ENCODE measurements at regions not wholly inside any gene's neighbourhood (a gene's known extent, or its start where the extent isn't known, plus 50 kb on each side); places are given as distances from the start of the nearest gene placed in this dataset.

GRCh38 chr5:39808656-39809055 is 383.9 kb upstream of the DAB2 start:
- no peak overlapping the region for H3K4me3 ChIP-seq (ENCODE audit: control insufficient read depth in 1 of 2, extremely low read depth in 1 of 2, low read length in 1 of 2)
- no peaks in the 10 kb centered on the region for H3K9me3 ChIP-seq
- H3K4me1 ChIP-seq (ENCODE audit: control insufficient read depth in 1 of 2, extremely low read depth in 1 of 2, insufficient read depth in 2 of 2, low read length in 2 of 2) = no peaks in the 10 kb centered on the region
- no peaks in the 10 kb centered on the region for H3K27me3 ChIP-seq (replicated peaks in 1 of 2; ENCODE audit: control insufficient read depth in 2 of 2, extremely low read depth in 1 of 2, insufficient read depth in 2 of 2, low read length in 1 of 2)
- no peak overlapping the region for H3K27ac ChIP-seq (ENCODE audit: low read length)
- DNase-seq (no peak), ATAC-seq (replicated peaks in 1 of 4) (no peak)
- CTCF ChIA-PET = no interaction called here
- Mint-ChIP-seq H3K27me3 (peaks cover 6 to 8% of the 10 kb centered on the region in 2 donors), H3K27ac (no peak overlapping the region), H3K36me3 (no peaks in the 10 kb centered on the region), H3K4me1 (no peaks in the 10 kb centered on the region), H3K9me3 (no peaks in the 10 kb centered on the region), H3K4me3 (no peak overlapping the region)
- WGBS (ENCODE audit: insufficient coverage) = 82% methylated on average over 3 of the region's 6 CpGs
- POLR2A ChIA-PET = no interaction called here
- H3K36me3 ChIP-seq (ENCODE audit: control insufficient read depth in 2 of 2, extremely low read depth in 1 of 2, insufficient read depth in 1 of 2, low read length in 1 of 2) = no peaks in the 10 kb centered on the region

GRCh38 chr5:39801306-39801705 is 376.5 kb upstream of the DAB2 start:
- H3K4me3 ChIP-seq (ENCODE audit: control insufficient read depth in 1 of 2, extremely low read depth in 1 of 2, low read length in 1 of 2) = no peak overlapping the region
- ChIA-PET POLR2A (no interaction called here), CTCF (no interaction called here)
- WGBS (ENCODE audit: insufficient coverage) = no CpG with 5 or more reads among the region's 1 CpG
- Mint-ChIP-seq H3K27me3 (no peaks in the 10 kb centered on the region), H3K4me3 (no peak overlapping the region), H3K9me3 (no peaks in the 10 kb centered on the region), H3K36me3 (no peaks in the 10 kb centered on the region), H3K4me1 (no peaks in the 10 kb centered on the region), H3K27ac (no peak overlapping the region)
- no peak overlapping the region for H3K27ac ChIP-seq (ENCODE audit: low read length)
- no peaks in the 10 kb centered on the region for H3K27me3 ChIP-seq (replicated peaks in 1 of 2; ENCODE audit: control insufficient read depth in 2 of 2, extremely low read depth in 1 of 2, insufficient read depth in 2 of 2, low read length in 1 of 2)
- H3K36me3 ChIP-seq (ENCODE audit: control insufficient read depth in 2 of 2, extremely low read depth in 1 of 2, insufficient read depth in 1 of 2, low read length in 1 of 2) = no peaks in the 10 kb centered on the region
- DNase-seq (no peak), ATAC-seq (replicated peaks in 1 of 4) (no peak)
- no peaks in the 10 kb centered on the region for H3K9me3 ChIP-seq
- no peaks in the 10 kb centered on the region for H3K4me1 ChIP-seq (ENCODE audit: control insufficient read depth in 1 of 2, extremely low read depth in 1 of 2, insufficient read depth in 2 of 2, low read length in 2 of 2)

GRCh38 chr5:39800042-39800601 is 375.3 kb upstream of the DAB2 start:
- ATAC-seq (replicated peaks in 1 of 4) (no peak), DNase-seq (no peak)
- Mint-ChIP-seq H3K27ac (no peak overlapping the region), H3K36me3 (no peaks in the 10 kb centered on the region), H3K4me1 (no peaks in the 10 kb centered on the region), H3K9me3 (no peaks in the 10 kb centered on the region), H3K4me3 (no peak overlapping the region), H3K27me3 (peaks cover 0 to 4% of the 10 kb centered on the region in 2 donors)
- no peaks in the 10 kb centered on the region for H3K36me3 ChIP-seq (ENCODE audit: control insufficient read depth in 2 of 2, extremely low read depth in 1 of 2, insufficient read depth in 1 of 2, low read length in 1 of 2)
- 40% methylated on average over 1 of the region's 3 CpGs for WGBS (ENCODE audit: insufficient coverage)
- H3K27me3 ChIP-seq (replicated peaks in 1 of 2; ENCODE audit: control insufficient read depth in 2 of 2, extremely low read depth in 1 of 2, insufficient read depth in 2 of 2, low read length in 1 of 2) = no peaks in the 10 kb centered on the region
- H3K27ac ChIP-seq (ENCODE audit: low read length) = no peak overlapping the region
- no peak overlapping the region for H3K4me3 ChIP-seq (ENCODE audit: control insufficient read depth in 1 of 2, extremely low read depth in 1 of 2, low read length in 1 of 2)
- H3K4me1 ChIP-seq (ENCODE audit: control insufficient read depth in 1 of 2, extremely low read depth in 1 of 2, insufficient read depth in 2 of 2, low read length in 2 of 2) = no peaks in the 10 kb centered on the region
- POLR2A ChIA-PET = interaction anchor here in 1 of 2 donors (0.5 kb wide), 1 partner anchor 609 kb away, joined by 3 read pairs; no protein-coding TSS in a partner anchor
- H3K9me3 ChIP-seq = no peaks in the 10 kb centered on the region
- CTCF ChIA-PET = no interaction called here

- no peaks in the 10 kb centered on the region for H3K27me3 ChIP-seq (replicated peaks in 1 of 2; ENCODE audit: control insufficient read depth in 2 of 2, extremely low read depth in 1 of 2, insufficient read depth in 2 of 2, low read length in 1 of 2)
- H3K9me3 ChIP-seq = no peaks in the 10 kb centered on the region
- POLR2A ChIA-PET = no interaction called here
- CTCF ChIA-PET = interaction anchor here in 1 of 2 donors (0.6 kb wide), 1 partner anchor 221 kb away, joined by 3 read pairs; no protein-coding TSS in a partner anchor
- no peak for ATAC-seq (replicated peaks in 1 of 4)
- Mint-ChIP-seq H3K27me3 (peaks cover 0 to 11% of the 10 kb centered on the region in 2 donors), H3K4me1 (no peaks in the 10 kb centered on the region), H3K9me3 (no peaks in the 10 kb centered on the region), H3K36me3 (no peaks in the 10 kb centered on the region), H3K4me3 (no peak overlapping the region), H3K27ac (no peak overlapping the region)
- DNase-seq = no peak
- no peak overlapping the region for H3K4me3 ChIP-seq (ENCODE audit: control insufficient read depth in 1 of 2, extremely low read depth in 1 of 2, low read length in 1 of 2)
- H3K36me3 ChIP-seq (ENCODE audit: control insufficient read depth in 2 of 2, extremely low read depth in 1 of 2, insufficient read depth in 1 of 2, low read length in 1 of 2) = no peaks in the 10 kb centered on the region
- no peaks in the 10 kb centered on the region for H3K4me1 ChIP-seq (ENCODE audit: control insufficient read depth in 1 of 2, extremely low read depth in 1 of 2, insufficient read depth in 2 of 2, low read length in 2 of 2)
- WGBS (ENCODE audit: insufficient coverage) = no CpG with 5 or more reads among the region's 2 CpGs
- H3K27ac ChIP-seq (ENCODE audit: low read length) = no peak overlapping the region
Observed at GRCh38 chr5:39799242-39799641, 374.5 kb upstream of the DAB2 start.

GRCh38 chr5:39794513-39795210 is 369.9 kb upstream of the DAB2 start:
- ATAC-seq (replicated peaks in 1 of 4) (no peak), DNase-seq (no peak)
- H3K27ac ChIP-seq (ENCODE audit: low read length) = no peak overlapping the region
- H3K4me3 ChIP-seq (ENCODE audit: control insufficient read depth in 1 of 2, extremely low read depth in 1 of 2, low read length in 1 of 2) = no peak overlapping the region
- Mint-ChIP-seq H3K4me1 (no peaks in the 10 kb centered on the region), H3K4me3 (no peak overlapping the region), H3K36me3 (no peaks in the 10 kb centered on the region), H3K27ac (no peak overlapping the region), H3K27me3 (peaks cover 0 to 11% of the 10 kb centered on the region in 2 donors), H3K9me3 (peaks cover 0 to 5% (median 0%) of the 10 kb centered on the region in 3 donors)
- H3K4me1 ChIP-seq (ENCODE audit: control insufficient read depth in 1 of 2, extremely low read depth in 1 of 2, insufficient read depth in 2 of 2, low read length in 2 of 2) = no peaks in the 10 kb centered on the region
- no peaks in the 10 kb centered on the region for H3K27me3 ChIP-seq (replicated peaks in 1 of 2; ENCODE audit: control insufficient read depth in 2 of 2, extremely low read depth in 1 of 2, insufficient read depth in 2 of 2, low read length in 1 of 2)
- no peaks in the 10 kb centered on the region for H3K36me3 ChIP-seq (ENCODE audit: control insufficient read depth in 2 of 2, extremely low read depth in 1 of 2, insufficient read depth in 1 of 2, low read length in 1 of 2)
- POLR2A ChIA-PET = no interaction called here
- CTCF ChIA-PET = no interaction called here
- 80% methylated on average over 1 of the region's 5 CpGs for WGBS (ENCODE audit: insufficient coverage)
- no peaks in the 10 kb centered on the region for H3K9me3 ChIP-seq

GRCh38 chr5:39785410-39785809 is 360.6 kb upstream of the DAB2 start:
- no peaks in the 10 kb centered on the region for H3K9me3 ChIP-seq
- POLR2A ChIA-PET = no interaction called here
- CTCF ChIA-PET = no interaction called here
- Mint-ChIP-seq H3K4me3 (no peak overlapping the region), H3K27me3 (peaks cover 0 to 5% of the 10 kb centered on the region in 2 donors), H3K36me3 (no peaks in the 10 kb centered on the region), H3K9me3 (peaks cover 0 to 7% (median 7%) of the 10 kb centered on the region in 3 donors), H3K27ac (no peak overlapping the region), H3K4me1 (no peaks in the 10 kb centered on the region)
- H3K36me3 ChIP-seq (ENCODE audit: control insufficient read depth in 2 of 2, extremely low read depth in 1 of 2, insufficient read depth in 1 of 2, low read length in 1 of 2) = no peaks in the 10 kb centered on the region
- no peaks in the 10 kb centered on the region for H3K4me1 ChIP-seq (ENCODE audit: control insufficient read depth in 1 of 2, extremely low read depth in 1 of 2, insufficient read depth in 2 of 2, low read length in 2 of 2)
- DNase-seq (no peak), ATAC-seq (replicated peaks in 1 of 4) (no peak)
- WGBS (ENCODE audit: insufficient coverage) = 100% methylated on average over 1 of the region's 7 CpGs
- H3K27ac ChIP-seq (ENCODE audit: low read length) = no peak overlapping the region
- no peak overlapping the region for H3K4me3 ChIP-seq (ENCODE audit: control insufficient read depth in 1 of 2, extremely low read depth in 1 of 2, low read length in 1 of 2)
- H3K27me3 ChIP-seq (replicated peaks in 1 of 2; ENCODE audit: control insufficient read depth in 2 of 2, extremely low read depth in 1 of 2, insufficient read depth in 2 of 2, low read length in 1 of 2) = no peaks in the 10 kb centered on the region

Data from T-cell (primary cell).